GM10266 (cell line): ENCODE measurements at regions not wholly inside any gene's neighbourhood (a gene's known extent, or its start where the extent isn't known, plus 50 kb on each side); places are given as distances from the start of the nearest gene placed in this dataset.

Experiments
- DNase-seq: peaks from one replicate; pipeline ENCODE4 v3.0.0; 2012; ENCODE audit errors: extremely low spot score
- TF ChIP-seq, protein P1 (sequence below): IDR thresholded peaks from 2 replicates; pipeline ENCODE4 v1.5.1; 2012; ENCODE audit warnings: mild to moderate bottlenecking, low read depth; ENCODE audit not compliant: control insufficient read depth, insufficient read depth; ENCODE audit errors: missing control alignments

DNA sequence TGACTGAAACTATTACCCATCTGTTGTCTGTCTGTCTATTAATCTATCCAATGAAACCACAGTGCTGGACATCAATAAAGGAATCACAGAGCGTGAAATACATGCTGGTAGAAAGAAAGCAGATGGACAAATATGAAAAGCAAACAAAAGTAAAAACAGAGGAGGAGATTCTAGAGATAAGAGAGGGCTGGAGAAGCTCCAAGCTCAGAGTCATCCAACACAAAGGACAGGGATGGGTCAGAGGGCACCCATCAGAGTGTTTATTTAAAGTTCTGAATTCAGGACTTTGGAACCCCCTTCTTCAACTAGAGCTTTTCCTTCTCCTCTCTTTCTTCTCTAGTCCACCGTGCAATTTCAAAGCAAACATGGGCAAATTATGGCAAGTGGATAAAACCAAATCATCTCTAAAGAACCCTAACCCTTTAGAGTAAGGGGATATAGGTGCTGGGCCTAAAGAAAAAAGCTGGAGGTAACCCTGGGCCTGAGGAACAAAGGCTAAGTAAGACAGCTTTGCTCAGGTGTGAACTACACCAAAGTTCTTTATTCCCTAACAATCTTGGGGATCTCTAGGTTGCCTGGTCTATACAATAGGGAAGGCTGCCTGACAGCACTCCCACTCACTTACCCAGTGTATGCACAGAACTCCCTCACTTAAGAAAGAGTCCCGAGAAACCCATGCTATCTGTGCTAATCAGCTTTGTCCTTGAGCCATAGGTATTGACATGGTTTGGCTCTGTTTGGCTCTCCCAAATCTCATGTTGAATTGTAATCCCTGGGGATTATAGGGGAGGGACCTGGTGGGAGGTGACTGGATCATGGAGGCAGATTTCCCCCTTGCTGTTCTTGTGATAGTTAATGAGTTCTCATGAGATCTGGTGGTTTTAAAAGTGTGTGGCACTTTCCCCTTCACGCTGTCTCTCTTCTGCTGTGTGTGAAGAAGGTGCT, 97.0 kb downstream of the BAMBI start:
- DNase-seq: no peak
- TF ChIP-seq, protein P1, sequence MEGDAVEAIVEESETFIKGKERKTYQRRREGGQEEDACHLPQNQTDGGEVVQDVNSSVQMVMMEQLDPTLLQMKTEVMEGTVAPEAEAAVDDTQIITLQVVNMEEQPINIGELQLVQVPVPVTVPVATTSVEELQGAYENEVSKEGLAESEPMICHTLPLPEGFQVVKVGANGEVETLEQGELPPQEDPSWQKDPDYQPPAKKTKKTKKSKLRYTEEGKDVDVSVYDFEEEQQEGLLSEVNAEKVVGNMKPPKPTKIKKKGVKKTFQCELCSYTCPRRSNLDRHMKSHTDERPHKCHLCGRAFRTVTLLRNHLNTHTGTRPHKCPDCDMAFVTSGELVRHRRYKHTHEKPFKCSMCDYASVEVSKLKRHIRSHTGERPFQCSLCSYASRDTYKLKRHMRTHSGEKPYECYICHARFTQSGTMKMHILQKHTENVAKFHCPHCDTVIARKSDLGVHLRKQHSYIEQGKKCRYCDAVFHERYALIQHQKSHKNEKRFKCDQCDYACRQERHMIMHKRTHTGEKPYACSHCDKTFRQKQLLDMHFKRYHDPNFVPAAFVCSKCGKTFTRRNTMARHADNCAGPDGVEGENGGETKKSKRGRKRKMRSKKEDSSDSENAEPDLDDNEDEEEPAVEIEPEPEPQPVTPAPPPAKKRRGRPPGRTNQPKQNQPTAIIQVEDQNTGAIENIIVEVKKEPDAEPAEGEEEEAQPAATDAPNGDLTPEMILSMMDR: no peak

DNA sequence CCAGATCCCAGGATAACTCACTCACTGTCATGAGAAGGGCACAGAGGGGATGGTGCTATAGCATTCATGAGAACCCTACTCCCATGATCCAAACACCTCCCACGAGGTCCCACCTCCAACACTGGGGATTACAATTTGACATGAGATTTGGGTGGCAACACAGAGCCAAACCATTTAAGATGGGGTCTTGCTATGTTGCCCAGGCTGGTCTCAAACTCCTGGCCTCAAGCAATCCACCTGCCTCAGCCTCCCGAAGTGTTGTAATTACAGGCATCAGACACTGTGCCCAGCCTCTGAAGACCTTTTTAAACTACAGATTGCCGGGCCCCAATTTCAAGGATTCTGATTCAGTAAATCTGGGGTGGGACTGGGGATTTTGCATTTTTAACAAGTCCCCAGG, 98.5 kb downstream of the BAMBI start:
- TF ChIP-seq, protein P1: no peak
- DNase-seq: no peak

GRCh38 chr10:28776519-28776918, 99.2 kb downstream of the BAMBI start:
- TF ChIP-seq, protein P1: no peak
- no peak for DNase-seq

- no peak for DNase-seq
- TF ChIP-seq, protein P1: no peak
Measured at GRCh38 chr10:28777911-28778310, 100.6 kb downstream of the BAMBI start.

DNA sequence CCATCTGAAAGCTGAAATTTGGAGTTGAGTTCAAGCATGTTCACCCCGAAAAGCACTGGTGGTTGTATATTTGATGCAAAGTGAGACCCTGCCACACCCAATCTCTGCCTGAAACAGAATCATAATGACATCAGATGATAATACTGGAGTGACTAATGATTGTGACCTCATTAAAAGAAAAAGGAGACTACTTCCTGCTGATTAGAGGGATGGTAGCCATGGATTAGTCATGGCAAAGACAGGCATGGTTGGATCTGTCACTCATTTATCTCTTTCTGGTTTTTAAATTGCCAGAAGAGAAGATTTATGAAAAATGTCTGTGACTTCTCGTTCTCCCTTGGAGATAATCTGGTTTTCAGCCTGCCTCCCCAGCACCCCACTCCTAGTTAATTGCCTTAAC, 101.2 kb downstream of the BAMBI start:
- DNase-seq: no peak
- TF ChIP-seq, protein P1: no peak

- TF ChIP-seq, protein P1: no peak
- no peak for DNase-seq
Measured at GRCh38 chr10:28781296-28781695, 104.0 kb downstream of the BAMBI start.

- TF ChIP-seq, protein P1: no peak
- DNase-seq: no peak
Measured at GRCh38 chr10:28783087-28783486, 105.8 kb downstream of the BAMBI start.
